GM13976 (cell line): ENCODE measurements at regions not wholly inside any gene's neighbourhood (a gene's known extent, or its start where the extent isn't known, plus 50 kb on each side); places are given as distances from the start of the nearest gene placed in this dataset.

Experiments
- DNase-seq: peaks from one replicate; pipeline ENCODE4 v3.0.0; 2012; ENCODE audit warnings: low spot score
- CTCF ChIP-seq: IDR thresholded peaks from 2 replicates; pipeline ENCODE4 v1.5.1; 2012; ENCODE audit warnings: borderline replicate concordance, mild to moderate bottlenecking; ENCODE audit not compliant: insufficient read depth; ENCODE audit errors: extremely low read depth, missing control alignments, control extremely low read depth
- in situ Hi-C: fragments of 300-500 bp; cut with MboI; formaldehyde crosslinking; loops from one replicate; pipeline ENCODE4 v1.12.0; 2022; ENCODE audit warnings: low sequenced_read_pairs, mixed read lengths, inconsistent platforms; ENCODE audit not compliant: unreplicated experiment

- no peak for TF ChIP-seq CTCF
- in situ Hi-C loops: no loop called here
- no peak for DNase-seq
Measured at GRCh38 chr11:119974051-119974450, 163.9 kb downstream of the TRIM29 start.

- no peak for DNase-seq
- TF ChIP-seq CTCF: no peak
- in situ Hi-C loops: no loop called here
Measured at GRCh38 chr11:119972281-119972680, 165.6 kb downstream of the TRIM29 start.

- in situ Hi-C loops: no loop called here
- no peak for TF ChIP-seq CTCF
- no peak for DNase-seq
Measured at GRCh38 chr11:119970555-119971304, 167.2 kb downstream of the TRIM29 start.

- no peak for DNase-seq
- in situ Hi-C loops: no loop called here
Measured at GRCh38 chr11:119964136-119965025, 173.5 kb downstream of the TRIM29 start.

GRCh38 chr11:119957951-119958350, 180.0 kb downstream of the TRIM29 start:
- in situ Hi-C loops: no loop called here
- no peak for DNase-seq
- no peak for TF ChIP-seq CTCF

More at GRCh38 chr11:119964136-119965025, 173.5 kb downstream of the TRIM29 start:
- no peak for TF ChIP-seq CTCF

- in situ Hi-C loops: no loop called here
- DNase-seq: no peak
- TF ChIP-seq CTCF: no peak
Measured at GRCh38 chr11:119952441-119952840, 185.5 kb downstream of the TRIM29 start.
